AG04449 (cell line): ENCODE measurements at regions not wholly inside any gene's neighbourhood (a gene's known extent, or its start where the extent isn't known, plus 50 kb on each side); places are given as distances from the start of the nearest gene placed in this dataset.

Experiments used
- CTCF ChIA-PET: fragments of 350-600 bp; formaldehyde crosslinking; extraction: SDS; loops from one replicate; lab custom pipeline; 2021; ENCODE audit warnings: antibody characterized with exemption; lab: Yijun Ruan, JAX
- POLR2A ChIA-PET: fragments of 400-600, 350-600 bp; formaldehyde crosslinking; extraction: SDS; loops from one replicate; lab custom pipeline; 2020; ENCODE audit warnings: antibody characterized with exemption, inconsistent platforms; lab: Yijun Ruan, JAX
- DNase-seq: peaks from one replicate; pipeline ENCODE4 v3.0.0-alpha.2; 2010; ENCODE audit warnings: low read depth, low spot score
- H3K4me3 ChIP-seq: 2 replicates; pipeline ENCODE4 v1.5.1; 2011; ENCODE audit warnings: low read depth, mild to moderate bottlenecking, control low read depth, low read length
- CTCF ChIP-seq: IDR thresholded peaks from one replicate; pipeline ENCODE4 v1.5.1; 2011; ENCODE audit warnings: mild to moderate bottlenecking, moderate library complexity, low read length, control low read depth, inconsistent platforms; ENCODE audit not compliant: insufficient read depth; ENCODE audit errors: missing control alignments

- no peak for DNase-seq
- ChIA-PET POLR2A (no interaction called here), CTCF (interaction anchor here (1.2 kb wide), 1 partner anchor 9 kb away, joined by 4 read pairs; no protein-coding TSS in a partner anchor)
- H3K4me3 ChIP-seq: no peak overlapping the region
- TF ChIP-seq CTCF: no peak
Measured at GRCh38 chr10:43794181-43794815, 145.6 kb upstream of the ZNF32 start.

- ChIA-PET POLR2A (no interaction called here), CTCF (interaction anchor here (1.2 kb wide), 1 partner anchor 10 kb away, joined by 4 read pairs; no protein-coding TSS in a partner anchor)
- DNase-seq: no peak
- TF ChIP-seq CTCF: no peak
- no peak overlapping the region for H3K4me3 ChIP-seq
Measured at GRCh38 chr10:43793704-43794103, 145.0 kb upstream of the ZNF32 start.

DNA sequence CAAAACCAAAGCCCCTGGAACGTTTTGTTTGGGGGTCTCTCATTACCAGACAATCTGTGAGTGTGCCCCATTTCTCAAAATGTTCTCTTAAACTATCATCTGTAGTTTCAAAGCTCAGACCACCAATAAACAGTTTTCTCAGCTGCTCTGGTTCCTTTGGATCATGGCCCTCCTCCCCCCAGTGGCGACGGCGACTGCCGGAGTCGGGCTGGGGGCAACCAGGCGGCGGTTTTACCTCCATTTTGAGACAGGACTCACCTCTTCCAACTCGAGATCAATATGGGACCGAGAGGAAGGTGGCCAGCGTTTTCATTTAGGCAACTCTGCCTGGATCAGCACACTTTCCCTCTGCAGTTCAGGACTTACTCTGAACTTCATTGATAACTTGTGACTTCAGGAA lies 141.5 kb upstream of the ZNF32 start:
- CTCF ChIA-PET: no interaction called here
- POLR2A ChIA-PET: no interaction called here

GRCh38 chr10:43785252-43785651 lies 136.6 kb upstream of the ZNF32 start:
- ChIA-PET CTCF (interaction anchor here (1.2 to 2.5 kb wide), 3 partner anchors 9 to 95 kb away, joined by 3 to 13 read pairs (median 3); no protein-coding TSS in a partner anchor), POLR2A (no interaction called here)
- no peak for TF ChIP-seq CTCF
- DNase-seq: no peak
- no peak overlapping the region for H3K4me3 ChIP-seq

More for the DNA sequence above, 141.5 kb upstream of the ZNF32 start:
- no peak overlapping the region for H3K4me3 ChIP-seq
- no peak for TF ChIP-seq CTCF
- DNase-seq: no peak

DNA sequence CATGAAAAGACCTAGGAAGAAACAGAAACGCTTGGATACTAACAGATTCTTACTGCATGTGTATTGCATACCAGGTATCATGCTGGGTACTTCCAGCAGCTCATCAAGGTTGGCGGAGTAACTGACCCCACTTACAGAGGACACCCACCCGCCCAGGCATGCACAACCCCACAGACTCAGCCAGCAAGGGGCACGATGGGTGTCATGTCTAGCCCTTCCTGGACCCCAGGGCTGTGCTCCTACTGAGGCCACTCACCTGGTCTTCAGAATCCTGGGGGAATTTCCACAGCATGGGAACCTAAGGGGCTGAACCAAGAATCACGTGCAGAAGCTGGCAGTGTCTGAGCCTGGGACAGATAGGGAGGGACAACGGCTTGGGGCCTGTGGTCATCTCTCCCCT lies 134.1 kb upstream of the ZNF32 start:
- no peak for DNase-seq
- CTCF ChIA-PET: interaction anchor here (1.2 to 2.5 kb wide), 2 partner anchors 93 to 601 kb away, joined by 3 to 13 read pairs; no protein-coding TSS in a partner anchor

More for the DNA sequence above, 134.1 kb upstream of the ZNF32 start:
- no peak for TF ChIP-seq CTCF
- POLR2A ChIA-PET: no interaction called here
- no peak overlapping the region for H3K4me3 ChIP-seq
